ENCODE measurements at regions not wholly inside any gene's neighbourhood (a gene's known extent, or its start where the extent isn't known, plus 50 kb on each side); places are given as distances from the start of the nearest gene placed in this dataset.

GRCh38 chr3:5613599-5613998, 426.1 kb downstream of the EDEM1 start:
- no peak for DNase-seq (ENCODE audit: low spot score, unreplicated experiment)
- H3K9me3 Mint-ChIP-seq (ENCODE audit: low read depth), result peaks cover 3% of the 10 kb centered on the region

DNA sequence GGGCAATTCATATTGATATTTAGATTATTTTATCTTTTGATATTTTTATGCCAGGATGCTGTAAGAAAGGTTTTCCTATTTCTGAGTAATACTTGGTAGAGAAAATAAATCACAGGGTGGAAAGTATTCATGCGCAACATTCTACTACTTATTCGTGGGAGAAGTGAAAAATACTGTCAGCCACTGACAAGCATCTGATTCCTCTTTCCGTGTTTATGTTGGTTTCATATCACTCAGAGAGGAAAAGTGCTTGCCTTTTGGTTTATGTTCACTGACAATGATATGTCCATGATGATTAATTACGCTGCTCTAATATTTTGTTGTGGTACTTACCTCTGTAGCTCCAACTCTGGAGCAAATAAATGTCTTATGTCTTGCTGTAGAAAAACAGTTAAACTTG, 429.4 kb downstream of the EDEM1 start:
- Mint-ChIP-seq H3K27ac (no peak overlapping the region), H3K4me3 (ENCODE audit: low read depth) (no peak overlapping the region), H3K27me3 (no peaks in the 10 kb centered on the region), H3K4me1 (ENCODE audit: low read depth) (peaks cover 3% of the 10 kb centered on the region), H3K36me3 (ENCODE audit: insufficient read depth) (no peaks in the 10 kb centered on the region), H3K9me3 (ENCODE audit: low read depth) (no peaks in the 10 kb centered on the region)
- no peak for TF ChIP-seq CTCF (IDR thresholded peaks at IDR 0.05; ENCODE audit: unreplicated experiment)
- no peak for DNase-seq (ENCODE audit: low spot score, unreplicated experiment)

More at GRCh38 chr3:5613599-5613998, 426.1 kb downstream of the EDEM1 start:
- Mint-ChIP-seq H3K4me1 (ENCODE audit: low read depth) (peaks cover 3% of the 10 kb centered on the region), H3K36me3 (ENCODE audit: insufficient read depth) (no peaks in the 10 kb centered on the region), H3K4me3 (ENCODE audit: low read depth) (no peak overlapping the region), H3K27ac (no peak overlapping the region), H3K27me3 (no peaks in the 10 kb centered on the region)
- no peak for TF ChIP-seq CTCF (IDR thresholded peaks at IDR 0.05; ENCODE audit: unreplicated experiment)

DNA sequence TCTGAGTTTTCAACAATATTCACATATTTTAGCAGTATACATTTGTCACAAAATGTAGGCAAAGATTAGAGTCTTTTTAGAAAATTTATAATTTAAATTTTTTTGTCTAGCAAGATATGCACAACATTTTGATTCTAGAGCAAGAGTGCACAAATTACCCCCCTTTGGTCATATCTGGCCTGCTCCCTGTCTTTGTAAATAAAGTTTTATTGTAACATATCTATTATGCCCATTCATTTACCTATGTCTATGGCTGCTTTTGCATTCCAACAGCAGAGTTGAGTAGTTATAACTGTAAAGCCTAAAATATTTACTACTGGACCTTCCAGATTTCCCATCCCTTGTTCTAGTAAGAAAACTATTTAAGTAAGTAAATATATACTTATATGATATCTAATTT, 430.7 kb downstream of the EDEM1 start:
- no peak overlapping the region for H3K27ac Mint-ChIP-seq
- no peak for TF ChIP-seq CTCF (IDR thresholded peaks at IDR 0.05; ENCODE audit: unreplicated experiment)
- H3K27me3 Mint-ChIP-seq, result peaks cover 4% of the 10 kb centered on the region
- H3K4me1 Mint-ChIP-seq (ENCODE audit: low read depth), result peaks cover 3% of the 10 kb centered on the region
- no peaks in the 10 kb centered on the region for H3K36me3 Mint-ChIP-seq (ENCODE audit: insufficient read depth)
- H3K4me3 Mint-ChIP-seq (ENCODE audit: low read depth), result no peak overlapping the region
- H3K9me3 Mint-ChIP-seq (ENCODE audit: low read depth), result peaks cover 5% of the 10 kb centered on the region
- DNase-seq (ENCODE audit: low spot score, unreplicated experiment), result no peak

DNA sequence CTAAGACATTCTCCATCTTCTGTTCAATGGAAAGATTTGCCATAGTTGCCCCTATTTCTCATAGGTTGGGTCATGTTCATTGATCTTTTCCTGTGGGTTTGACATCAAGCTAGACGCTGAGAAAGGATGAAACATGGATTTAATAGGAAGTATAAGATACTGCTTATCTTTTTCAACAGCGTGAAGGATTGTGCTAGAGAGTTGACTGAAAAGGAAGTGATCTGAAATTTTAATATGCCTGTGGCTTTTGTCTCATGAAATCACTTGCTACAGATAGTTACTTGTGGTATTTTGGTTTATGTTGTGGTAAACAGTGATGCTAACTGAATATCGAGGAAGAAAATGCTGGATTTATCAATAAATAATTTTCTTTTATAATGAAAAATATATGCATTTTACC, 442.9 kb downstream of the EDEM1 start:
- no peaks in the 10 kb centered on the region for H3K9me3 Mint-ChIP-seq (ENCODE audit: low read depth)
- no peak for DNase-seq (ENCODE audit: low spot score, unreplicated experiment)
- no peaks in the 10 kb centered on the region for H3K27me3 Mint-ChIP-seq
- peaks cover 5% of the 10 kb centered on the region for H3K4me1 Mint-ChIP-seq (ENCODE audit: low read depth)
- H3K36me3 Mint-ChIP-seq (ENCODE audit: insufficient read depth), result no peaks in the 10 kb centered on the region
- H3K4me3 Mint-ChIP-seq (ENCODE audit: low read depth), result no peak overlapping the region
- no peak overlapping the region for H3K27ac Mint-ChIP-seq
- TF ChIP-seq CTCF (IDR thresholded peaks at IDR 0.05; ENCODE audit: unreplicated experiment), result no peak

- Mint-ChIP-seq H3K27me3 (peaks cover 3% of the 10 kb centered on the region), H3K27ac (no peak overlapping the region)
- no peak for TF ChIP-seq CTCF (IDR thresholded peaks at IDR 0.05; ENCODE audit: unreplicated experiment)
These were observed 446.5 kb downstream of the EDEM1 start for GRCh38 chr3:5633960-5634359.

More at GRCh38 chr3:5633960-5634359, 446.5 kb downstream of the EDEM1 start:
- H3K4me3 Mint-ChIP-seq (ENCODE audit: low read depth), result no peak overlapping the region
- H3K4me1 Mint-ChIP-seq (ENCODE audit: low read depth), result no peaks in the 10 kb centered on the region
- no peak for DNase-seq (ENCODE audit: low spot score, unreplicated experiment)
- peaks cover 3% of the 10 kb centered on the region for H3K9me3 Mint-ChIP-seq (ENCODE audit: low read depth)
- H3K36me3 Mint-ChIP-seq (ENCODE audit: insufficient read depth), result no peaks in the 10 kb centered on the region
